ENCODE measurements at regions not wholly inside any gene's neighbourhood (a gene's known extent, or its start where the extent isn't known, plus 50 kb on each side); places are given as distances from the start of the nearest gene placed in this dataset.
A peak's percentile ranks its signal among the peaks of the same experiment; 100 is the strongest.

GRCh38 chr6:44563397-44563796 is 175.9 kb downstream of the CDC5L start (continued):
- TF ChIP-seq, protein P1, sequence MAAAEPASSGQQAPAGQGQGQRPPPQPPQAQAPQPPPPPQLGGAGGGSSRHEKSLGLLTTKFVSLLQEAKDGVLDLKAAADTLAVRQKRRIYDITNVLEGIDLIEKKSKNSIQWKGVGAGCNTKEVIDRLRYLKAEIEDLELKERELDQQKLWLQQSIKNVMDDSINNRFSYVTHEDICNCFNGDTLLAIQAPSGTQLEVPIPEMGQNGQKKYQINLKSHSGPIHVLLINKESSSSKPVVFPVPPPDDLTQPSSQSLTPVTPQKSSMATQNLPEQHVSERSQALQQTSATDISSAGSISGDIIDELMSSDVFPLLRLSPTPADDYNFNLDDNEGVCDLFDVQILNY (CRISPR knock-in tag; IDR thresholded peaks at IDR 0.05), result no peak
- TF ChIP-seq FOXJ3 (CRISPR knock-in tag; IDR thresholded peaks at IDR 0.05; ENCODE audit: borderline replicate concordance), result no peak
- TF ChIP-seq FOXP1 (CRISPR knock-in tag; IDR thresholded peaks at IDR 0.05; ENCODE audit: borderline replicate concordance), result no peak

- Mint-ChIP-seq H3K9me3 (no peaks in the 10 kb centered on the region), H3K27ac (no peak overlapping the region), H3K27me3 (ENCODE audit: low read depth) (no peaks in the 10 kb centered on the region), H3K4me1 (peaks cover 23% of the 10 kb centered on the region), H3K36me3 (no peaks in the 10 kb centered on the region), H3K4me3 (no peak overlapping the region)
- ChIA-PET CTCF (interaction anchor here (1.4 to 3.3 kb wide), 2 partner anchors 89 to 95 kb away, joined by 9 to 13 read pairs; no protein-coding TSS in a partner anchor), POLR2A (no interaction called here)
- no peak for DNase-seq (ENCODE audit: low spot score)
- no peak for ATAC-seq
- TF ChIP-seq NR2C2 (CRISPR knock-in tag; IDR thresholded peaks at IDR 0.05) (no peak), PREB (CRISPR knock-in tag; IDR thresholded peaks at IDR 0.05; ENCODE audit: borderline replicate concordance) (no peak), E2F1 (CRISPR knock-in tag; IDR thresholded peaks at IDR 0.05) (no peak), ZNF423 (CRISPR knock-in tag; IDR thresholded peaks at IDR 0.05) (peak; percentile 64)
- TF ChIP-seq, protein P2, sequence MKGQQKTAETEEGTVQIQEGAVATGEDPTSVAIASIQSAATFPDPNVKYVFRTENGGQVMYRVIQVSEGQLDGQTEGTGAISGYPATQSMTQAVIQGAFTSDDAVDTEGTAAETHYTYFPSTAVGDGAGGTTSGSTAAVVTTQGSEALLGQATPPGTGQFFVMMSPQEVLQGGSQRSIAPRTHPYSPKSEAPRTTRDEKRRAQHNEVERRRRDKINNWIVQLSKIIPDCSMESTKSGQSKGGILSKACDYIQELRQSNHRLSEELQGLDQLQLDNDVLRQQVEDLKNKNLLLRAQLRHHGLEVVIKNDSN (CRISPR knock-in tag; IDR thresholded peaks at IDR 0.05), result no peak
These were observed 177.5 kb downstream of the CDC5L start for GRCh38 chr6:44564906-44565524.

- ChIA-PET CTCF (interaction anchor here (1.2 to 3.3 kb wide), 3 partner anchors 11 to 98 kb away, joined by 3 to 13 read pairs (median 7); no protein-coding TSS in a partner anchor), POLR2A (interaction anchor here (0.6 kb wide), 1 partner anchor 94 kb away, joined by 3 read pairs; no protein-coding TSS in a partner anchor)
- no peaks in the 10 kb centered on the region; the same call in 1 of the 2 replicates for H3K27me3 Mint-ChIP-seq (ENCODE audit: low read depth)
- no peak for DNase-seq (ENCODE audit: low spot score)
- no peaks in the 10 kb centered on the region for H3K9me3 Mint-ChIP-seq
- H3K4me3 Mint-ChIP-seq, result no peak overlapping the region
- peaks cover 17% of the 10 kb centered on the region for H3K4me1 Mint-ChIP-seq
- H3K36me3 Mint-ChIP-seq, result no peaks in the 10 kb centered on the region
- no peak overlapping the region for H3K27ac Mint-ChIP-seq
- TF ChIP-seq NFATC4 (CRISPR knock-in tag; IDR thresholded peaks at IDR 0.05) (no peak), ZNF423 (CRISPR knock-in tag; IDR thresholded peaks at IDR 0.05) (no peak), ZNF425 (CRISPR knock-in tag; conservative IDR thresholded peaks at IDR 0.05) (no peak), TEAD4 (CRISPR knock-in tag; IDR thresholded peaks at IDR 0.05) (no peak), SOX15 (CRISPR knock-in tag; IDR thresholded peaks at IDR 0.05) (no peak), ZNF416 (CRISPR knock-in tag; IDR thresholded peaks at IDR 0.05) (no peak), ZNF219 (CRISPR knock-in tag; IDR thresholded peaks at IDR 0.05; ENCODE audit: borderline replicate concordance) (no peak)
- TF ChIP-seq, protein P3, sequence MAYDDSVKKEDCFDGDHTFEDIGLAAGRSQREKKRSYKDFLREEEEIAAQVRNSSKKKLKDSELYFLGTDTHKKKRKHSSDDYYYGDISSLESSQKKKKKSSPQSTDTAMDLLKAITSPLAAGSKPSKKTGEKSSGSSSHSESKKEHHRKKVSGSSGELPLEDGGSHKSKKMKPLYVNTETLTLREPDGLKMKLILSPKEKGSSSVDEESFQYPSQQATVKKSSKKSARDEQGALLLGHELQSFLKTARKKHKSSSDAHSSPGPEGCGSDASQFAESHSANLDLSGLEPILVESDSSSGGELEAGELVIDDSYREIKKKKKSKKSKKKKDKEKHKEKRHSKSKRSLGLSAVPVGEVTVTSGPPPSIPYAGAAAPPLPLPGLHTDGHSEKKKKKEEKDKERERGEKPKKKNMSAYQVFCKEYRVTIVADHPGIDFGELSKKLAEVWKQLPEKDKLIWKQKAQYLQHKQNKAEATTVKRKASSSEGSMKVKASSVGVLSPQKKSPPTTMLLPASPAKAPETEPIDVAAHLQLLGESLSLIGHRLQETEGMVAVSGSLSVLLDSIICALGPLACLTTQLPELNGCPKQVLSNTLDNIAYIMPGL (CRISPR knock-in tag; IDR thresholded peaks at IDR 0.05), result no peak
- TF ChIP-seq, protein P4, sequence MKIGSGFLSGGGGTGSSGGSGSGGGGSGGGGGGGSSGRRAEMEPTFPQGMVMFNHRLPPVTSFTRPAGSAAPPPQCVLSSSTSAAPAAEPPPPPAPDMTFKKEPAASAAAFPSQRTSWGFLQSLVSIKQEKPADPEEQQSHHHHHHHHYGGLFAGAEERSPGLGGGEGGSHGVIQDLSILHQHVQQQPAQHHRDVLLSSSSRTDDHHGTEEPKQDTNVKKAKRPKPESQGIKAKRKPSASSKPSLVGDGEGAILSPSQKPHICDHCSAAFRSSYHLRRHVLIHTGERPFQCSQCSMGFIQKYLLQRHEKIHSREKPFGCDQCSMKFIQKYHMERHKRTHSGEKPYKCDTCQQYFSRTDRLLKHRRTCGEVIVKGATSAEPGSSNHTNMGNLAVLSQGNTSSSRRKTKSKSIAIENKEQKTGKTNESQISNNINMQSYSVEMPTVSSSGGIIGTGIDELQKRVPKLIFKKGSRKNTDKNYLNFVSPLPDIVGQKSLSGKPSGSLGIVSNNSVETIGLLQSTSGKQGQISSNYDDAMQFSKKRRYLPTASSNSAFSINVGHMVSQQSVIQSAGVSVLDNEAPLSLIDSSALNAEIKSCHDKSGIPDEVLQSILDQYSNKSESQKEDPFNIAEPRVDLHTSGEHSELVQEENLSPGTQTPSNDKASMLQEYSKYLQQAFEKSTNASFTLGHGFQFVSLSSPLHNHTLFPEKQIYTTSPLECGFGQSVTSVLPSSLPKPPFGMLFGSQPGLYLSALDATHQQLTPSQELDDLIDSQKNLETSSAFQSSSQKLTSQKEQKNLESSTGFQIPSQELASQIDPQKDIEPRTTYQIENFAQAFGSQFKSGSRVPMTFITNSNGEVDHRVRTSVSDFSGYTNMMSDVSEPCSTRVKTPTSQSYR (CRISPR knock-in tag; IDR thresholded peaks at IDR 0.05), result no peak
- no peak for ATAC-seq
These were observed 179.9 kb downstream of the CDC5L start for GRCh38 chr6:44567406-44567805.
